GM21576 (cell line): ENCODE measurements at regions not wholly inside any gene's neighbourhood (a gene's known extent, or its start where the extent isn't known, plus 50 kb on each side); places are given as distances from the start of the nearest gene placed in this dataset.

ENCODE experiments used
- ATAC-seq: cut with Tn5 transposase; IDR thresholded peaks from one replicate; pipeline ENCODE4 v1.9.1; 2021; ENCODE audit warnings: mild to moderate bottlenecking, moderate library complexity; ENCODE audit not compliant: unreplicated experiment

- no peak for ATAC-seq
Measured at GRCh38 chr22:49112661-49113626, 714.7 kb downstream of the BRD1 start.

GRCh38 chr22:49112176-49112575, 715.5 kb downstream of the BRD1 start:
- ATAC-seq = no peak

- ATAC-seq = no peak
Measured at GRCh38 chr22:49111085-49111484, 716.6 kb downstream of the BRD1 start.

GRCh38 chr22:49108636-49109315, 718.9 kb downstream of the BRD1 start:
- ATAC-seq = no peak

GRCh38 chr22:49107961-49108530, 719.6 kb downstream of the BRD1 start:
- no peak for ATAC-seq

- ATAC-seq = no peak
Measured at GRCh38 chr22:49107561-49107960, 720.1 kb downstream of the BRD1 start.

GRCh38 chr22:49106842-49107152, 720.9 kb downstream of the BRD1 start:
- ATAC-seq = no peak

GRCh38 chr22:49106096-49106841, 721.4 kb downstream of the BRD1 start:
- ATAC-seq = no peak

- ATAC-seq = no peak
Measured at GRCh38 chr22:49104434-49104833, 723.2 kb downstream of the BRD1 start.

GRCh38 chr22:49103314-49104059, 724.2 kb downstream of the BRD1 start:
- no peak for ATAC-seq

GRCh38 chr22:49102367-49102766, 725.3 kb downstream of the BRD1 start:
- no peak for ATAC-seq

- no peak for ATAC-seq
Measured at GRCh38 chr22:49101873-49102272, 725.8 kb downstream of the BRD1 start.

- no peak for ATAC-seq
Measured at GRCh38 chr22:49101225-49101624, 726.4 kb downstream of the BRD1 start.

GRCh38 chr22:49100773-49101172, 726.9 kb downstream of the BRD1 start:
- no peak for ATAC-seq

GRCh38 chr22:49100316-49100715, 727.4 kb downstream of the BRD1 start:
- ATAC-seq = no peak

GRCh38 chr22:49099496-49100124, 728.1 kb downstream of the BRD1 start:
- ATAC-seq = no peak

- no peak for ATAC-seq
Measured at GRCh38 chr22:49099089-49099488, 728.6 kb downstream of the BRD1 start.

GRCh38 chr22:49097966-49098365, 729.7 kb downstream of the BRD1 start:
- no peak for ATAC-seq

GRCh38 chr22:49097171-49097925, 730.3 kb downstream of the BRD1 start:
- ATAC-seq = no peak
